ENCODE measurements at regions not wholly inside any gene's neighbourhood (a gene's known extent, or its start where the extent isn't known, plus 50 kb on each side); places are given as distances from the start of the nearest gene placed in this dataset.

DNA sequence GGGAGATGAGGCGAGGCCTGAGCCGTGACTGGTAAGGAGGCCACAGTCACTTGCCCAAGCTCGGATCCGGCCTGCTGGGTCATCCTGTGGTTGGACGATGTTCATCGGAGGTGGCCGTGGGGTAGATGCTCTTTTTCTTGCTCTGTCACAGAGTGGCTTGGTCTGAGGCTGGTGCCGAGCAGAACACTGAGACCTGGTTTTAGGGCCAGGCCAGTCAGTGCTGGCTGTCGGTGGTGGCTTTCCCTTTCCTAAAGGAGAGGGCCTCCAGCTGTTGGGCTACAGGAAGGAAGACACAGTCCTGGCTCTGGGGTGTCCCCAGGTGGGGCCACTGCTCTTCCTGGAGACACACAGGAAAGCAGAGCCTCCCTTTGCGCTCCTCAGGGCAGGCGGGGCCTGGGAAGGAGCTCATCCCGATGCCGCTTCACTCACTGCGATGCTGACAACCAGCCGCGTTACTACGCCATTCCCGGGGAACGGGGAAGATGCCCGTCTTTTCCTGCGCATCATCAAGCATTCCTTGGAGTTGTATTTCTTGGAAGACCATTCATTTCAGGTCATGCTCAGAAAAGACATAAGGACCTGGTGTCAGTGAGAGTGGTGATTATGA lies 254.8 kb upstream of the IRX4 start:
- Histone ChIP-seq H3K9me3 (ENCODE audit: control insufficient read depth, insufficient read depth, low read length) (no peaks in the 10 kb centered on the region), H3F3A (ENCODE audit: control insufficient read depth, insufficient read depth) (no peaks in the 10 kb centered on the region), H3K36me3 (ENCODE audit: control insufficient read depth, low read length) (no peaks in the 10 kb centered on the region), H3K79me2 (ENCODE audit: control insufficient read depth, low read length) (no peaks in the 10 kb centered on the region), H3K4me1 (ENCODE audit: control insufficient read depth, low read length) (no peaks in the 10 kb centered on the region), H3K27me3 (ENCODE audit: control insufficient read depth, low read length) (no peaks in the 10 kb centered on the region), H3K27ac (ENCODE audit: low read depth, low read length) (no peak overlapping the region), H3K4me3 (ENCODE audit: low read length) (no peak overlapping the region), H4K20me1 (ENCODE audit: control insufficient read depth, insufficient read depth, low read depth, low read length) (no peaks in the 10 kb centered on the region), H3K9me2 (replicated peaks; ENCODE audit: control insufficient read depth, low read length) (no peaks in the 10 kb centered on the region), H3K4me2 (ENCODE audit: low read length) (no peak overlapping the region)
- TF ChIP-seq, protein P1, sequence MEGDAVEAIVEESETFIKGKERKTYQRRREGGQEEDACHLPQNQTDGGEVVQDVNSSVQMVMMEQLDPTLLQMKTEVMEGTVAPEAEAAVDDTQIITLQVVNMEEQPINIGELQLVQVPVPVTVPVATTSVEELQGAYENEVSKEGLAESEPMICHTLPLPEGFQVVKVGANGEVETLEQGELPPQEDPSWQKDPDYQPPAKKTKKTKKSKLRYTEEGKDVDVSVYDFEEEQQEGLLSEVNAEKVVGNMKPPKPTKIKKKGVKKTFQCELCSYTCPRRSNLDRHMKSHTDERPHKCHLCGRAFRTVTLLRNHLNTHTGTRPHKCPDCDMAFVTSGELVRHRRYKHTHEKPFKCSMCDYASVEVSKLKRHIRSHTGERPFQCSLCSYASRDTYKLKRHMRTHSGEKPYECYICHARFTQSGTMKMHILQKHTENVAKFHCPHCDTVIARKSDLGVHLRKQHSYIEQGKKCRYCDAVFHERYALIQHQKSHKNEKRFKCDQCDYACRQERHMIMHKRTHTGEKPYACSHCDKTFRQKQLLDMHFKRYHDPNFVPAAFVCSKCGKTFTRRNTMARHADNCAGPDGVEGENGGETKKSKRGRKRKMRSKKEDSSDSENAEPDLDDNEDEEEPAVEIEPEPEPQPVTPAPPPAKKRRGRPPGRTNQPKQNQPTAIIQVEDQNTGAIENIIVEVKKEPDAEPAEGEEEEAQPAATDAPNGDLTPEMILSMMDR (IDR thresholded peaks at IDR 0.05; ENCODE audit: low read depth, low read length, poor library complexity, severe bottlenecking) = no peak
- TF ChIP-seq EZH2phosphoT487 (IDR thresholded peaks at IDR 0.05; ENCODE audit: borderline replicate concordance, low read length) = no peak

GRCh38 chr5:2136728-2137333 lies 254.1 kb upstream of the IRX4 start:
- Histone ChIP-seq H4K20me1 (ENCODE audit: control insufficient read depth, insufficient read depth, low read depth, low read length) (no peaks in the 10 kb centered on the region), H3F3A (ENCODE audit: control insufficient read depth, insufficient read depth) (no peaks in the 10 kb centered on the region), H3K4me1 (ENCODE audit: control insufficient read depth, low read length) (no peaks in the 10 kb centered on the region), H3K36me3 (ENCODE audit: control insufficient read depth, low read length) (no peaks in the 10 kb centered on the region), H3K4me3 (ENCODE audit: low read length) (no peak overlapping the region), H3K27ac (ENCODE audit: low read depth, low read length) (no peak overlapping the region), H3K9me3 (ENCODE audit: control insufficient read depth, insufficient read depth, low read length) (no peaks in the 10 kb centered on the region), H3K9me2 (replicated peaks; ENCODE audit: control insufficient read depth, low read length) (no peaks in the 10 kb centered on the region), H3K4me2 (ENCODE audit: low read length) (no peak overlapping the region), H3K79me2 (ENCODE audit: control insufficient read depth, low read length) (no peaks in the 10 kb centered on the region), H3K27me3 (ENCODE audit: control insufficient read depth, low read length) (no peaks in the 10 kb centered on the region)
- TF ChIP-seq EZH2phosphoT487 (IDR thresholded peaks at IDR 0.05; ENCODE audit: borderline replicate concordance, low read length) = no peak
- TF ChIP-seq, protein P1 (IDR thresholded peaks at IDR 0.05; ENCODE audit: low read depth, low read length, poor library complexity, severe bottlenecking) = no peak

- no peak overlapping the region for H3K4me3 ChIP-seq (ENCODE audit: low read length)
- no peaks in the 10 kb centered on the region for H3K79me2 ChIP-seq (ENCODE audit: control insufficient read depth, low read length)
- no peaks in the 10 kb centered on the region for H3K9me3 ChIP-seq (ENCODE audit: control insufficient read depth, insufficient read depth, low read length)
- H3K36me3 ChIP-seq (ENCODE audit: control insufficient read depth, low read length) = no peaks in the 10 kb centered on the region
- H3K4me1 ChIP-seq (ENCODE audit: control insufficient read depth, low read length) = no peaks in the 10 kb centered on the region
- H3K9me2 ChIP-seq (replicated peaks; ENCODE audit: control insufficient read depth, low read length) = no peaks in the 10 kb centered on the region
- no peaks in the 10 kb centered on the region for H3K27me3 ChIP-seq (ENCODE audit: control insufficient read depth, low read length)
- H3F3A ChIP-seq (ENCODE audit: control insufficient read depth, insufficient read depth) = no peaks in the 10 kb centered on the region
- no peaks in the 10 kb centered on the region for H4K20me1 ChIP-seq (ENCODE audit: control insufficient read depth, insufficient read depth, low read depth, low read length)
- TF ChIP-seq, protein P1 (IDR thresholded peaks at IDR 0.05; ENCODE audit: low read depth, low read length, poor library complexity, severe bottlenecking) = no peak
- TF ChIP-seq EZH2phosphoT487 (IDR thresholded peaks at IDR 0.05; ENCODE audit: borderline replicate concordance, low read length) = no peak
- no peak overlapping the region for H3K27ac ChIP-seq (ENCODE audit: low read depth, low read length)
- no peak overlapping the region for H3K4me2 ChIP-seq (ENCODE audit: low read length)
These were observed 253.1 kb upstream of the IRX4 start for GRCh38 chr5:2135833-2136232.

Measured in DOHH2 (cell line).